Uterus (tissue), 3 donors: ENCODE measurements at regions not wholly inside any gene's neighbourhood (a gene's known extent, or its start where the extent isn't known, plus 50 kb on each side); places are given as distances from the start of the nearest gene placed in this dataset.

Experiments used
- DNase-seq, 2 donors: peaks; one replicate each; pipeline ENCODE4 v3.0.0-alpha.2; 2019 to 2020
- H3K27ac ChIP-seq, 2 donors: fragments of 200-600 bp; sonication (generic); 1 replicate in 1 of 2; 2 replicates in 1 of 2; pipeline ENCODE4 v1.5.1; 2016 to 2018
- H3K27me3 ChIP-seq, 2 donors: fragments of 200-600 bp; sonication (generic); one replicate each; pipeline ENCODE4 v1.5.1; 2018 to 2019; ENCODE audit warnings: control low read depth in 1 of 2
- H3K36me3 ChIP-seq, 2 donors: fragments of 200-600 bp; sonication (generic); one replicate each; pipeline ENCODE4 v1.5.1; 2019; ENCODE audit warnings: control low read depth in 1 of 2
- H3K4me1 ChIP-seq, 2 donors: fragments of 200-600 bp; sonication (generic); one replicate each; pipeline ENCODE4 v1.5.1; 2018 to 2019; ENCODE audit warnings: control low read depth in 1 of 2
- H3K4me3 ChIP-seq, 2 donors: fragments of 200-600 bp; sonication (generic); 1 replicate in 1 of 2; 2 replicates in 1 of 2; pipeline ENCODE4 v1.5.1; 2018 to 2019; ENCODE audit warnings: mild to moderate bottlenecking in 1 of 2
- H3K9me3 ChIP-seq, 2 donors: fragments of 200-600 bp; sonication (generic); one replicate each; pipeline ENCODE4 v1.5.1; 2019; ENCODE audit warnings: control low read depth in 1 of 2
- CTCF ChIP-seq, 4 experiments: fragments of 200-600 bp in 2 of 4; fragments of 450-650 bp in 2 of 4; sonication (generic) in 2 of 4; IDR thresholded peaks; one replicate each; pipeline ENCODE4 v1.5.1; 2016 to 2019; ENCODE audit warnings: antibody characterized with exemption in 4 of 4, mild to moderate bottlenecking in 2 of 4, moderate library complexity in 1 of 4
- POLR2A ChIP-seq, 2 donors: fragments of 450-650 bp; IDR thresholded peaks; one replicate each; pipeline ENCODE4 v1.6.1; 2016; ENCODE audit warnings: antibody characterized with exemption in 2 of 2, mild to moderate bottlenecking in 1 of 2, moderate library complexity in 1 of 2
- intact Hi-C: fragments of 100-400 bp; cut with DNase I; formaldehyde crosslinking; loops from one replicate; pipeline ENCODE4 v1.15.1; 2023; ENCODE audit warnings: low total_unique reads
- donor health status: DM: yes; HTN: yes; CAD: no.

DNA sequence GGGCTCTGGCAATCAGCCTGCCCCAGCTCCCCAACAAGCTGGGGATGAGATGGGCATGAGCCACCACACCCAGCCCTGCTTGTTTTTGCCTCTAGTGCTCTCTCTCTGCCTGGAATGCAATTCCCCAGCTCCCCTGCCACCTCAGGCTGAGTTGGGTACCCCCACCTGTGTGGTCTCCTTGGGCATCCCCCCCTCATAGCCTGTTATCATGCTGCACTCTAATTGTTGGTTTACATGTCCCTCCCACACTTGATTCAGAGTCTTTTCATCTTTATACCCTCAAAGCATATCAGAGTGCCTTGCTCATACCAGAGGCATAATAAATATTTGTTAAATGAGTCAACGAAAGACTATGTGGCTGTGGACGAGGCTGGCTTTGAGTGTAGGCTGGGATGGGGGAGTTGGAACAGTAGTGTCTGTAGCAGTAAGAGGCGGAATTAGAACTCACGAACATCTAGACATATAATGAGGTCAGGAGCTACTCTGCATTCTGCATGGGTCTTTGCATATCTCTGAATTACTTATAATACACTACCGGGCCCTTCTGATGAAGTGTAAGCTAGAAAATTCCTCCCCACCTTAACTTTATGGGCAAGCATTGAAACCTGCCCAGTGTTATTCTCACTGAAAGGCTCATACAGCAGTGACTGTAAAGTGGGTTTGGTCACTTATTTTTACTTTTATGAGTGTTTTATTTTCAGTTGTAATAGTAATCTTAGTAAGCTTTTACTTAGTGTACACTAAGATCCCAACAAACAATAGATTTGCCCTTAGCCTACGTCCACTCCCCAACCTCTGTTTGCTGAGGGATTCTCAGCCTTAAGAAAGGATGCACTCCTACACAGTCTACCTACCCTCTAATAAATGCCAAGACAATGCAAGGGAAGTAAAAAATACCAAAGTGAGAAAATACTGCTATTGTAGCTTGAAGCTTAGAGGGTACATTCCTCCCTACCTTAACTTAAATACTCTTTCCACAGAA lies 58.7 kb downstream of the EDN1 start:
- intact Hi-C loops, result no loop called here
- no peaks in the 10 kb centered on the region for H3K4me1 ChIP-seq
- no peak overlapping the region for H3K27ac ChIP-seq
- H3K9me3 ChIP-seq, result no peaks in the 10 kb centered on the region
- no peak for DNase-seq
- no peaks in the 10 kb centered on the region for H3K27me3 ChIP-seq
- TF ChIP-seq CTCF (IDR thresholded peaks at IDR 0.05), result no peak
- no peak for TF ChIP-seq POLR2A (IDR thresholded peaks at IDR 0.05)
- H3K4me3 ChIP-seq, result no peak overlapping the region
- H3K36me3 ChIP-seq, result no peaks in the 10 kb centered on the region

GRCh38 chr6:12350644-12351170 lies 60.5 kb downstream of the EDN1 start:
- DNase-seq, result no peak
- no peak for TF ChIP-seq POLR2A (IDR thresholded peaks at IDR 0.05)
- no peak for TF ChIP-seq CTCF (IDR thresholded peaks at IDR 0.05)

DNA sequence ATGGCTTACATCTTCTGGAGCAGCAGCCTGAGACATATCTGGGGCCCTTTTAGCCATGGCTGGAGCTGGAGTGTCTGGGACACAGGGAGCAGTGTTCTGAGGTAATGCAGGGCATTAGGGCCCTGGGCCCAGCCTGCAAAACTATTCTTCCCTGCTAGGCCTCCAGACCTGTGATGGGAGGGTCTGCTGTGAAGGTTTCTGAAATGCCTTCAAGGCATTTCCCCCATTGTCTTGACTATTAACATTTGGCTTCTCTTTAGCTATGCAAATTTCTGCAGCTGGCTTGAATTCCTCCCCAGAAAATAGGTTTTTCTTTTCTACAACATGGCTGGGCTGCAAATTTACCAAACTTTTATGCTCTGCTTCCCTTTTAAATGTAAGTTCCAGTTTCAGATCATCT lies 61.5 kb downstream of the EDN1 start:
- intact Hi-C loops, result no loop called here
- Histone ChIP-seq H3K9me3 (no peaks in the 10 kb centered on the region), H3K27ac (no peak overlapping the region), H3K36me3 (no peaks in the 10 kb centered on the region), H3K4me1 (no peaks in the 10 kb centered on the region), H3K4me3 (no peak overlapping the region), H3K27me3 (no peaks in the 10 kb centered on the region)
- no peak for TF ChIP-seq CTCF (IDR thresholded peaks at IDR 0.05)
- no peak for DNase-seq

More at GRCh38 chr6:12350644-12351170, 60.5 kb downstream of the EDN1 start:
- H3K4me3 ChIP-seq, result no peak overlapping the region
- no peaks in the 10 kb centered on the region for H3K36me3 ChIP-seq
- H3K9me3 ChIP-seq, result no peaks in the 10 kb centered on the region
- no peaks in the 10 kb centered on the region for H3K4me1 ChIP-seq
- H3K27me3 ChIP-seq, result no peaks in the 10 kb centered on the region
- no peak overlapping the region for H3K27ac ChIP-seq
- intact Hi-C loops, result no loop called here

GRCh38 chr6:12353731-12354130 lies 63.6 kb downstream of the EDN1 start:
- H3K9me3 ChIP-seq, result no peaks in the 10 kb centered on the region
- intact Hi-C loops, result no loop called here
- no peak overlapping the region for H3K27ac ChIP-seq
- no peaks in the 10 kb centered on the region for H3K36me3 ChIP-seq
- H3K27me3 ChIP-seq, result no peaks in the 10 kb centered on the region
- TF ChIP-seq CTCF (IDR thresholded peaks at IDR 0.05) (no peak), POLR2A (IDR thresholded peaks at IDR 0.05) (no peak)
- H3K4me3 ChIP-seq, result no peak overlapping the region
- DNase-seq, result no peak
- H3K4me1 ChIP-seq, result no peaks in the 10 kb centered on the region

- H3K27me3 ChIP-seq, result no peaks in the 10 kb centered on the region
- no peaks in the 10 kb centered on the region for H3K36me3 ChIP-seq
- no peak overlapping the region for H3K4me3 ChIP-seq
- no peak overlapping the region for H3K27ac ChIP-seq
- TF ChIP-seq POLR2A (IDR thresholded peaks at IDR 0.05) (no peak), CTCF (IDR thresholded peaks at IDR 0.05) (no peak)
- no peaks in the 10 kb centered on the region for H3K9me3 ChIP-seq
- no peak for DNase-seq
- intact Hi-C loops, result no loop called here
- no peaks in the 10 kb centered on the region for H3K4me1 ChIP-seq
These were observed 64.3 kb downstream of the EDN1 start for GRCh38 chr6:12354499-12354898.
